GM21576 (cell line): ENCODE measurements at regions not wholly inside any gene's neighbourhood (a gene's known extent, or its start where the extent isn't known, plus 50 kb on each side); places are given as distances from the start of the nearest gene placed in this dataset.

Source experiments
- ATAC-seq: cut with Tn5 transposase; IDR thresholded peaks from one replicate; pipeline ENCODE4 v1.9.1; 2021; ENCODE audit warnings: mild to moderate bottlenecking, moderate library complexity; ENCODE audit not compliant: unreplicated experiment

GRCh38 chr14:62002642-62003041 is 240.4 kb downstream of the SNAPC1 start:
- no peak for ATAC-seq

- no peak for ATAC-seq
Measured at GRCh38 chr14:62003701-62004100, 241.5 kb downstream of the SNAPC1 start.

GRCh38 chr14:62006116-62006731 is 244.0 kb downstream of the SNAPC1 start:
- no peak for ATAC-seq

- no peak for ATAC-seq
Measured at GRCh38 chr14:62015243-62015642, 253.0 kb downstream of the SNAPC1 start.

GRCh38 chr14:62015945-62016344 is 253.7 kb downstream of the SNAPC1 start:
- ATAC-seq = no peak

- ATAC-seq = no peak
Measured at GRCh38 chr14:62017651-62018230, 255.5 kb downstream of the SNAPC1 start.

GRCh38 chr14:62018606-62019005 is 256.4 kb downstream of the SNAPC1 start:
- ATAC-seq = no peak

- no peak for ATAC-seq
Measured at GRCh38 chr14:62027958-62028357, 265.7 kb downstream of the SNAPC1 start.

GRCh38 chr14:62029569-62029924 is 267.3 kb downstream of the SNAPC1 start:
- ATAC-seq = peak; percentile 68

- ATAC-seq = peak; percentile 54
Measured at GRCh38 chr14:62030387-62030786, 268.2 kb downstream of the SNAPC1 start.

- ATAC-seq = no peak
Measured at GRCh38 chr14:62031504-62031903, 269.3 kb downstream of the SNAPC1 start.

- peak; percentile 87 for ATAC-seq
Measured at GRCh38 chr14:62053188-62053587, 291.0 kb downstream of the SNAPC1 start.

- ATAC-seq = no peak
Measured at GRCh38 chr14:62056789-62057188, 294.6 kb downstream of the SNAPC1 start.

- no peak for ATAC-seq
Measured at GRCh38 chr14:62062645-62063044, 300.4 kb downstream of the SNAPC1 start.

GRCh38 chr14:62064751-62065323 is 302.6 kb downstream of the SNAPC1 start:
- no peak for ATAC-seq

GRCh38 chr14:62066304-62066703 is 304.1 kb downstream of the SNAPC1 start:
- no peak for ATAC-seq

GRCh38 chr14:62071039-62071438 is 308.8 kb downstream of the SNAPC1 start:
- no peak for ATAC-seq

- no peak for ATAC-seq
Measured at GRCh38 chr14:62076368-62076767, 314.1 kb downstream of the SNAPC1 start.

GRCh38 chr14:62076825-62077605 is 314.8 kb downstream of the SNAPC1 start:
- no peak for ATAC-seq

GRCh38 chr14:62077676-62078261 is 315.5 kb downstream of the SNAPC1 start:
- ATAC-seq = no peak

- ATAC-seq = peak; percentile 44
Measured at GRCh38 chr14:62079038-62079437, 316.8 kb downstream of the SNAPC1 start.
